ACC112 (cell line): ENCODE measurements at regions not wholly inside any gene's neighbourhood (a gene's known extent, or its start where the extent isn't known, plus 50 kb on each side); places are given as distances from the start of the nearest gene placed in this dataset.

Source experiments
- H2AFZ ChIP-seq: fragments of 200-600 bp; sonication (generic); one replicate; pipeline ENCODE4 v1.6.0; 2017; ENCODE audit warnings: antibody characterized with exemption, low read length; ENCODE audit not compliant: unreplicated experiment
- H3K27ac ChIP-seq: fragments of 200-600 bp; sonication (generic); 2 replicates; pipeline ENCODE4 v1.5.1; 2014; ENCODE audit warnings: low read depth, mild to moderate bottlenecking, antibody characterized with exemption, low read length, moderate library complexity
- H3K27me3 ChIP-seq: fragments of 200-600 bp; sonication (generic); 2 replicates; pipeline ENCODE4 v1.6.1; 2014; ENCODE audit warnings: mild to moderate bottlenecking, antibody characterized with exemption, low read length, moderate library complexity, mixed read lengths; ENCODE audit not compliant: insufficient read depth
- H3K36me3 ChIP-seq: fragments of 200-600 bp; sonication (generic); 2 replicates; pipeline ENCODE4 v1.6.1; 2016; ENCODE audit warnings: mild to moderate bottlenecking, antibody characterized with exemption, low read length, moderate library complexity, mixed read lengths; ENCODE audit not compliant: insufficient read depth
- H3K4me1 ChIP-seq: fragments of 200-600 bp; sonication (generic); one replicate; pipeline ENCODE4 v1.6.1; 2016; ENCODE audit warnings: low read length, mixed read lengths; ENCODE audit not compliant: insufficient read depth, unreplicated experiment, control insufficient read depth
- H3K4me3 ChIP-seq: fragments of 200-600 bp; sonication (generic); 2 replicates; pipeline ENCODE4 v1.5.1; 2014; ENCODE audit warnings: mild to moderate bottlenecking, low read depth, low read length
- H3K79me2 ChIP-seq: fragments of 200-600 bp; sonication (generic); one replicate; pipeline ENCODE4 v1.6.0; 2016; ENCODE audit warnings: low read length; ENCODE audit not compliant: control insufficient read depth, unreplicated experiment, insufficient read depth

DNA sequence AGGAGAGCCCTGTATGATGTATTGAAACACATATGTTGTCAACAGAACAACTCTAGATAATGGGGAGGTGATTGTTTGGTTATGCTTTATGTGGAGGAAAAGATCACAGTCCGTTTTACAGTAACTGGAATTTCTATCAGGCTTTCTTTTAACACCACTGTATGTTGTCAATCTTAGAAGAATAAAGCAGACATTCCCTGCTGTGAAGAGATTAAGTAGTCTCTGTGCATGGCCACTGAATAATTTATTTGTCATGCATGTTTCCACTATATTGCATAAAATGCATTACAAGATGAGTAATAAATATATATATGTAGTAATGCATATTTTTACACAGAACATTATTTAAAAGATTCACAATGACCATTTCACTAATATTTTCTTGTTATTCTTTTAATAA lies 440.0 kb downstream of the ANKRD7 start:
- Histone ChIP-seq H2AFZ (no peak overlapping the region), H3K79me2 (no peaks in the 10 kb centered on the region), H3K27ac (no peak overlapping the region), H3K27me3 (no peaks in the 10 kb centered on the region), H3K4me3 (no peak overlapping the region), H3K4me1 (no peaks in the 10 kb centered on the region), H3K36me3 (no peaks in the 10 kb centered on the region)

DNA sequence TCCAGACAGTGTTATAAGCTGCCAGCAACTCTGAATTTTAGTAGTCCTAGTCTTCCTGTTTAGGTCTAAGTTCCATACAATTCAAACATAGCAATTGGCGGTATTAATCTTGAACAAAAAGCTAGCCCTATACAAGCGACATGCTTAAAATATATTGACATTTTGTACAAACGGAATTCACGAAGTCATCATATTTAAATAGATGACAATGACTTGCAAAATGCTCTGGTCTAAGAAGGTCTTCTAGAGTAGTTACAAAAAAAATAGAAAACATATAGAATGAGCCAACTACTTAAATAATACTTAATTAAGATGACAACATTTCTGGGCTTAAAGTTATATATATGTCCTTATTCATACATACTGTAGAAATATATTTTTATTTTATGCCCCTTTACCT lies 446.6 kb downstream of the ANKRD7 start:
- H3K36me3 ChIP-seq = no peaks in the 10 kb centered on the region
- no peak overlapping the region for H3K4me3 ChIP-seq
- no peak overlapping the region for H3K27ac ChIP-seq
- no peaks in the 10 kb centered on the region for H3K4me1 ChIP-seq
- H2AFZ ChIP-seq = no peak overlapping the region
- no peaks in the 10 kb centered on the region for H3K27me3 ChIP-seq
- H3K79me2 ChIP-seq = no peaks in the 10 kb centered on the region

DNA sequence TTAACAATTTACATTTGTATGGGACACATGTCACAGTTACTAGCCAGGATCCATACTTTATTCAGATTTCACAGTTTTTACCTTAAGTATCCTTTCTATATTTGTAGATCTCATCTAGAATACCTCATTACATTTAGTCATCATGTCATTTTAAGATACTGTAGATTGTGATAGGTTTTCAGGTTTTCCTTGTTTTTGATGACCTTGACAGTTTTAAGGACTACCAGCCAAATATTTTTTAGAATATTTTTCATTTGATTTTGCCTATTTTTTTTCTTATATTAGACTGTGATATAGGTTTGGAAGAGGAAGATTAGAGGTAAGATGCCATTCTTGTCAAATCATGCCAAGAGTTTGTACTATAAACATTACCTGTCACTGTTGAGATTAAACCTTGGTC lies 460.3 kb downstream of the ANKRD7 start:
- H3K36me3 ChIP-seq = no peaks in the 10 kb centered on the region
- no peak overlapping the region for H3K4me3 ChIP-seq
- no peaks in the 10 kb centered on the region for H3K79me2 ChIP-seq
- H2AFZ ChIP-seq = no peak overlapping the region
- H3K4me1 ChIP-seq = no peaks in the 10 kb centered on the region
- no peaks in the 10 kb centered on the region for H3K27me3 ChIP-seq
- no peak overlapping the region for H3K27ac ChIP-seq

DNA sequence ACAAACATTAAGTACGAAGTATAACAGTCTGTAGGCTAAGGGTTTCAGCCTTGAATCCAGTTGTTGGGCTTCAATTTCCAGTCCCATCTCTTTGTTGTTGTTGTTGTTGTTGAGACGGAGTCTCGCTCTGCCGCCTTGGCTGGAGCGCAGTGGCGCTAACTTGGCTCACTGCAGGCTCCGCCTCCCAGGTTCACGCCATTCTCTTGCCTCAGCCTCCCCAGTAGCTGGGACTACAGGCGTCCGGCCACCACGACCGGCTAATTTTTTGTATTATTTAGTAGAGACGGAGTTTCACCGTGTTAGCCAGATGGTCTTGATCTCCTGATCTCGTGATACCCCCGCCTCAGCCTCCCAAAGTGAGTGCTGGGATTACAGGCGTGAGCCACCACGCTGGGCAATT lies 464.9 kb downstream of the ANKRD7 start:
- Histone ChIP-seq H2AFZ (no peak overlapping the region), H3K4me3 (no peak overlapping the region), H3K79me2 (no peaks in the 10 kb centered on the region), H3K36me3 (no peaks in the 10 kb centered on the region), H3K27ac (no peak overlapping the region), H3K4me1 (no peaks in the 10 kb centered on the region), H3K27me3 (no peaks in the 10 kb centered on the region)

DNA sequence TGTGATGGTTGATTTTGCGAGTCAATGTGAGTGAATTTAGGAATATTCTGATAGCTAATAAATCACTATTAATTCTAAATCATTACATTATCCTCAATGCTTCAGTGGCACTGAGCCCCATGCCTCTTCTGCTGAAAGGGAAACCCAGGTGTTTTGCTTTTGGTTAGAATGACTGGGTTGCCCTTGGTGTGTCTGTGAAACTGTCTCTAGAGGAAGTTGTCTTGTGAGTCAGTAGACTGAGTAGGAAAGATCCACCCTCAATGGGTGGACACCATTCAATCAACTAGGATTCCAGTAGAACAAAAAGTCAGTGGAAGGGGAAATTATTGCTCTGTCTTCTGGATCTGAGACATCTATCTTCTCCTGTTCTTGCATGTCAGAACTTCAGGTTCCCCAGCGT lies 472.4 kb downstream of the ANKRD7 start:
- Histone ChIP-seq H3K27ac (no peak overlapping the region), H3K79me2 (no peaks in the 10 kb centered on the region), H3K4me3 (no peak overlapping the region), H2AFZ (no peak overlapping the region), H3K36me3 (no peaks in the 10 kb centered on the region), H3K4me1 (no peaks in the 10 kb centered on the region), H3K27me3 (no peaks in the 10 kb centered on the region)

DNA sequence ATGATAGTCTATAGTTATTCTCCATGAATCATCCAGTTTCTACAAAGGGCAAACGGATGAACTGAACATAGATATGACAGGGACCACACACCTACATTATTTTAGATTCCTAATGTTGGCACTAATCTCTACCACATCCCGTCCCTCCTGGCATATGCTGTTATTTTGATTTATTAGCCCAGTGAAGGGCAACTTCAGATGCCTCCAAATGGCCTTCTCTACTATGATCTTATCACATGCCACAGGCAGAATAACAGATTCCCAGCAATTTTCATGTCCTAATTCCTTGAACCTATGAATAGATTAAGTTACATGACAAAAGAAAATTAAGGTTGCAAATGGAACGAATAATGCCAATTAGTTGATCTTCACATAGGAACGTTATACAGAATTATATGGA lies 474.7 kb downstream of the ANKRD7 start:
- no peaks in the 10 kb centered on the region for H3K79me2 ChIP-seq
- H3K4me1 ChIP-seq = no peaks in the 10 kb centered on the region
- H3K36me3 ChIP-seq = no peaks in the 10 kb centered on the region
- no peaks in the 10 kb centered on the region for H3K27me3 ChIP-seq
- H3K27ac ChIP-seq = no peak overlapping the region
- H3K4me3 ChIP-seq = no peak overlapping the region
- no peak overlapping the region for H2AFZ ChIP-seq

DNA sequence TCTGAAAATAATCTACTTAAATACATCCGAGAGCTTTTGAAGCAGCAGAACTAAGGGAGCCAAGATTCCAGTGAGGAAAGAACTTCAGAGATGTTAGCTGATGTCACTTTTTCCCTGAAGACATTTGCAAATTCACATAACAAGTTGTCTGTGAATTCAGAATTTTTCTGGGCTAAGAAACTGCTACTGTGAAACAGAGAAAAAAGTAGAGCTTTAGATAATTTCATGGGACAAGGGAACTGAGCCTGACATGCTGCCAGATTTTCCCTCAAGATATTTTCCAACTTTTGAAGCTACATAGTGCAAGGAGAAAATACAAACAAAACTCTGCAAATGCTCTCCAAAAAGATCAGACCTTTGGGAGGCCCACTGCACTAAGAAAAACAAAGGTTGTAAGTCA lies 484.2 kb downstream of the ANKRD7 start:
- no peak overlapping the region for H3K4me3 ChIP-seq
- no peak overlapping the region for H2AFZ ChIP-seq
- no peaks in the 10 kb centered on the region for H3K36me3 ChIP-seq
- H3K27ac ChIP-seq = no peak overlapping the region
- no peaks in the 10 kb centered on the region for H3K4me1 ChIP-seq
- H3K27me3 ChIP-seq = no peaks in the 10 kb centered on the region
- H3K79me2 ChIP-seq = no peaks in the 10 kb centered on the region

DNA sequence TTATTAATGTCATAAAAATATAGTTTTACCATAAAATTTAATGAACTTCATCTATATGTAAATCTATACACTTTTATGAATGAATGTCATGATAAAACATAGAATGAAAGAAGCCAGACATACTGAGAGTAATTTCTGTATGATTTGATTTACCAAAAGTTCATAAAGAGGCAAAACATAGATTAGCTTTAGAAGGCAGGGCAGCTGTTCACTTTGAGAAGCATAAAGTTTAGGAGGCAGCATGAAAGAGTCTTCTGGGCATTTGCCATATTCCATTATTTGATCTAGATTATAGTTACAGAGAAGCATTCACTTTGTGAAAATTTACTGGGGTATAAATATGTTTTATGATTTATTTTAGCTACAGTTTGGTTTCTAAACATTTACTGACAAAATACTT lies 487.2 kb downstream of the ANKRD7 start:
- H3K79me2 ChIP-seq = no peaks in the 10 kb centered on the region
- no peaks in the 10 kb centered on the region for H3K27me3 ChIP-seq
- no peak overlapping the region for H2AFZ ChIP-seq
- no peaks in the 10 kb centered on the region for H3K36me3 ChIP-seq
- no peak overlapping the region for H3K27ac ChIP-seq
- no peak overlapping the region for H3K4me3 ChIP-seq
- no peaks in the 10 kb centered on the region for H3K4me1 ChIP-seq

DNA sequence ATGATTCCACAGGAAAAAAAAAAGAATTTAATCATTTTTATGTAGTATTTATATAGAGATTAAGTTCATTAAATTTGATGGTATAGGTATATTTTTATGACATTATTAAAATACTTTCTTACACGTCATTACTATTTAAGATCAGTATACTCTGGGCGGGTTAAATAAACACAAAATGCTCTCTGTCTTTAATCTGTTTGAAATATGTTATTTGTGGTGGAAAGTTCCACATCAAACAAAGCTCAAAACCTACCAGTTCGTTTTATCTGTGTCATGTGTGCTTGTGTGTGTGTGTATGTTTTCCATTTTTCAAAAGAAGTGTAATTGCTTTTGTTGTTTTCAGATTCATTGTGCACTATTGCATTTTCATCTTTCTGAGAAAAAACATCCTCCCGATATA lies 488.5 kb downstream of the ANKRD7 start:
- Histone ChIP-seq H3K27ac (no peak overlapping the region), H3K4me1 (no peaks in the 10 kb centered on the region), H2AFZ (no peak overlapping the region), H3K27me3 (no peaks in the 10 kb centered on the region), H3K79me2 (no peaks in the 10 kb centered on the region), H3K4me3 (no peak overlapping the region), H3K36me3 (no peaks in the 10 kb centered on the region)

DNA sequence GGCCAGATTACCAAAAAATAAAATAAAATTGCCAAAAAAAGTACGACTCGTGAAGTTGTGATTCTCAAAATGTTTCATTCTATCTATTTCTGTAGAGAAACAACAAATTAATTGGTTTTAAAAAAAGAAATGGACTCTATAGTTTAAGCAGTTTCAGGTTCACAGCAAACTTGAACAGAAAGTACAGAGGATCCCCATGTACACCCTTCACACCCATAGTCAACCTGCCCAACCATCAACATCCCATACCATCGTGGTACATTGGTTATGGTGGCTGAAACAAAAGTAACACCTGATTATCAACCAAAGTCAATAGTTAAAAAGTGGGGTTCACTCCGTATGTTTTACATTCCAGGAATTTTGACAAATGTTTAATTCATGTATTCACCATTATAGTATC lies 496.1 kb downstream of the ANKRD7 start:
- Histone ChIP-seq H3K79me2 (no peaks in the 10 kb centered on the region), H3K4me3 (no peak overlapping the region), H3K27me3 (no peaks in the 10 kb centered on the region), H2AFZ (no peak overlapping the region), H3K36me3 (no peaks in the 10 kb centered on the region), H3K4me1 (no peaks in the 10 kb centered on the region), H3K27ac (no peak overlapping the region)

DNA sequence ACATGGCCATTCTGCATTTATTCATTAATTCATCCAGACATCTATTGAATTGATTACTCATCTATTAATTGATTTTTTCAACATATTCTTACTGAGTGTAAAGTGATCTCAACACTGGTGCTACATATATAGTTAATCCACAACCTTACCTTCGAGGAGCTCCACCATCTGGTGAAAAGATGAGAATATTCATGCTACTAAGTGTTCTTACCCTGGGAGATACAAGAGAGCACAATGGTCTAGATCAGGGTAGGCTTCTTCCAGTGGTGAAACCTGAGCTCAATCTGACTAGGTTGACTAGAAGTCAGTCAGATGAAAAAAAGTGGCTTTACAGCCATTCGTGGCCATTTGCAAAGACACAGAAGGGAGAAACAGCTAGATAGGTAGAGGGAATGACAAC lies 507.4 kb downstream of the ANKRD7 start:
- Histone ChIP-seq H3K4me3 (no peak overlapping the region), H3K27ac (no peak overlapping the region), H3K27me3 (no peaks in the 10 kb centered on the region), H3K36me3 (no peaks in the 10 kb centered on the region), H3K79me2 (no peaks in the 10 kb centered on the region), H2AFZ (no peak overlapping the region), H3K4me1 (no peaks in the 10 kb centered on the region)

DNA sequence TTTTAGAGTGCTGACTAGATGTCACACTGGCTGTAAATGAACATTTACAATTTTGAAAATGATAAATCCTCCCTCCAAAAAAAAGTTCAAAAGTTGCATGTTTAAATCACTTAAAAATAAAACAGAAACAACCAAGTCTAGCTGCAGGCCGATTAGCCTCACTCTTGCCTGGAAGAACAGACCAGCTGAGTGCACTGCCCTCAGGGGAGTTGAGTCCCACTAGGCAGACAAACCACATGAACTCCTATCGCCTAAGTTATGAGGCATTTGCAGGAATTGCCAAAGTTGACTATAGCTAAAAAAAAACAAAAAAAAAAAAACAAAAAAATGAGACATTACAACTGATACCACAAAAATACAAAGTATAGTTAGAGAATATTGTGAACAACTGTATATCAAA lies 510.0 kb downstream of the ANKRD7 start:
- H3K4me3 ChIP-seq = no peak overlapping the region
- H3K36me3 ChIP-seq = no peaks in the 10 kb centered on the region
- H3K4me1 ChIP-seq = no peaks in the 10 kb centered on the region
- H3K79me2 ChIP-seq = no peaks in the 10 kb centered on the region
- H2AFZ ChIP-seq = no peak overlapping the region
- H3K27me3 ChIP-seq = no peaks in the 10 kb centered on the region
- H3K27ac ChIP-seq = no peak overlapping the region
